ENCODE measurements at regions not wholly inside any gene's neighbourhood (a gene's known extent, or its start where the extent isn't known, plus 50 kb on each side); places are given as distances from the start of the nearest gene placed in this dataset.
"Not testable (repeated sequence)": the region's sequence is repeated elsewhere in the genome, so short reads cannot be mapped to it uniquely, and the experiment has no call there.

DNA sequence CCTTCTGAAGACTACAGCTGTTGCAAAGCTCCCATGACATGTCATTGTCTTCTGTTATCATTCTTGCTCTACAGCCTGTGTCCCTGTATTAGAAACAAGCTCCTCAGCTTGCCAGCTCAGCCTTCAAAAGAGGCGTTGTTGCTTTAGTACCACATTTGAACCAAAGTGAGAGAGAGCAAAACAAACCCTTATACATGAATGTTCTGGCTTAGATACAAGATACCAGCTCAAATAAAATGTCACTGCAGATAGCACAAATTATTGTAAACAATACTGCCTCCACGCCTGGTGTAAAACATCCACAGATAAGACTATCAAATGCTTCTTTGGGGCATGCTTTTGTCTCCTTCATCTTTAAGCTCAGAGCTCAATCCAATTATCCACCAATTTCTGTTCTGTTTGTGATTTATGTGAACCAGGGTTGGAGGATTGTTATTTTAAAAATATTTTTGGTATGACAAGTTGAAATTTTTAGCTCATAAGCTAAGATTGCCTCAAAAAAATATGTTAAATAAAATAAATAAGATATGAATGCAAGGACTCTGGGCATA lies 403.6 kb upstream of the CDIN1 start:
- DNase-seq (ENCODE audit: low spot score), result no peak

DNA sequence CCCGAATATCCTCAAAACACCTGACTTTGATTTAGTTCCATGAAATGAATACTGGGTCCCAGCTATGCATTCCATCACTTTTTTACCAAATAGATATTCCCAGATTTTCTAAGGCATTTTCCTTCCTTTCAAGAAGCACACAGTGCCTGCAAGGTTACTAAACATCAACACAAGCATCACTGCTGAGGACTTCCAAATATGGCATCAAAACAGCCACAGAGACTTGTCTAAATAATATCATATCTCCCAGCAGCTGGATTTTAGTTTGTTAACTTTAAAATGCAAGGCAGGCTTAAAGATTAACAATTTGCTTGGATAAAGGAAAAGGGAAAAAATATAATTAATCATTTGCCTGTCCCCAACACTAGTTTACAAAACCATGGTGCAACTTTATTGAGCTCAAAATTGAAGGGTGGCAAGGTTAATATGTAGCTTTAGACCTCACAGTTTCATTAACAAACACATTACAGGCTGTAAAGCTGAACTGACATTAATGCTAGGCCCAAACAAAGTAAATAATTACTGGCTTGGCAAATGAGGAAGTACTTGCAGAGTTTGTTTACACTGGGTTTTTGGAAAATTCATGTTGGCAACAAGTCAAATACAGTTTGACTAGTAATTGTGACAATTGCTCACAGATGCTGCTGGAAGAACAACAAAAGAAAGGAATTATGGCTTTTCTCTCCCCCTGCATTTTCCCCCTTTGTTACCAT lies 401.7 kb upstream of the CDIN1 start:
- DNase-seq (ENCODE audit: low spot score), result no peak

DNA sequence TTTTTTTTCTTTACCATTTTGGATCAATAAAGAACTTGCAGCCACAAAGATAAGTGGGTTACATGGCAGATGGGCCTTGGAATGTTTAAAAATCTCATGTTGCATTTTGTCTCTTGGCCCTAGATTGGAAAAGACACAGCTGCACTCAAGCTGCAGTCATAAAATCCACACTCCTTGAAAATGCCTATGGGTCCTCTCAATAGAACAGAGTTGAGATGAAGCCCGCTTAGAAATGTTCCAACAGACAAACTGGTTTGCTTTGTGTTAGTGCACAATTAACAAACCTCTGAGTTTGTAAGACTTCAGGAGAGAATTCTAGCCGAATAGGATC lies 401.2 kb upstream of the CDIN1 start:
- DNase-seq (ENCODE audit: low spot score), result no peak

DNA sequence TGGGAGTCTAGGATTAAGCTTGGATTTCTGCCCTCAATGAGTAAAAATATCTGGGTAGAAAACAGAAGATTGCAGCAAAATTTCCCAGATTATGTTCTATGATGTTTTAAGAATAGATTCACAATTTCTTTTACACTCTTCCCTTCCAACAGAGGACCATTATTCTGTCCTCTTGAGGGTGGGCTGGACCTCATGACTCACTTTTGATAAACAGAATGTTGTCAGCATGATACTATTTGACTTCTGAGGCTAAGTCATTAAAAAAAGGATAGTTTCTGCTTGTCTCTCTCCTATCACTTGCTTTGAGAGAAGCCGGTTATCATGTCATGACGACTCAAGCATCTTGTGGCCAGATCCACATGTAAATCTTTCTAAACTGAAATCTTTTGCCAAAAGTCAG lies 396.2 kb upstream of the CDIN1 start:
- no peak for DNase-seq (ENCODE audit: low spot score)

DNA sequence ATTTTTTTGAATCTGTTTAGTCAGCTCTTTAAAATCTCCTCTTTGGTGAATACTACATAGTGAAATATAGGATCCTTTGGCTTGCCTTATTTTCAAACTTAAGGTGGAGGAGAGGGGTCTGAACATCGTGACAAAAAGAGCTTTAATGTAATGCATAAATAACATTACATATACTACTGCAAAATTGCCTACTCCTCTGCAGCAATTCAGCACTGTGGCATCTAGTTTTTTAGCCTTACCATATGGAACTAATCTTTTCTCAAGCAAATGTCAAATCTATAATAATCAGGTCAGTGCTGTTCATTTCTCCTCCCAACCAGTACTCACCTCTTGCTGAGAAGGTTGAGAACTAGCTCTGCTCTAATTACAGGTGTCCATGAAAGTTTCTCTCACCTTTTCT lies 394.0 kb upstream of the CDIN1 start:
- no peak for DNase-seq (ENCODE audit: low spot score)

DNA sequence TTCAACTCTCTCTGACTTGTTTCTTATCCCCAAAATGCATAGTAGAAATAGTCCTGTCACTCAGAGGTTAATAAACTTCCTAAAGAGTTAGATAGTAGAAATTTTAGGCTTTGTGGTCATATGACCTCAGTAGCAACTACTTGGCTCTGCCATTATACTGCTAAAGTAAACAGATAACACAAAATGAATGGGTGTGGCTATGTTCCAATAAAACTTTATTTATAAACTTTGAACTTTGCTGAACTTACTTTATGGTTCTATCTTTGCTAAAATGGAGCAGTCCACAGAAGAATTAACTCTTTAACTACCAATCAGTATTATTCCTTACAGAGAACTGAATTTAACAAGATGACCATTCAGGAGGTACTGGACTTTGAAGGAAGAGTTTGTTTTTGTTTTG lies 393.6 kb upstream of the CDIN1 start:
- DNase-seq (ENCODE audit: low spot score), result no peak

DNA sequence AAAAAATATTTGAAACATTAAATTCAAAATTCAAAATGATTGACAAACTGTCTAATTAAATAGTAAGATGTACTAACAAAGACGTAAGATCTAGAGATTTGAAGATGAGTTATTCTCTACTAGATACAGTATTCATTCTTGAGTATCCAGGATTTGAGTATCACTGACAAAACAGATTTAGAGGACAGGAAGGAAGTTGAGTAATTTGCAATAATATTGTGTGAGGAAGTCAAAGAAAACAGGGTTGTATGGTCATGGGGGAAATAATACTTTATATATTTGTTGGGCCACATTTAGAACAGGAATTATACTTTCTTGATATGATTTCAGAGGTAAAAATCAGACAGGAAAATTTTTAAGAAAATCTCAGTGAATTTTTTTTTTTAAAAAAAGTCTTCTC lies 393.1 kb upstream of the CDIN1 start:
- DNase-seq (ENCODE audit: low spot score), result no peak

DNA sequence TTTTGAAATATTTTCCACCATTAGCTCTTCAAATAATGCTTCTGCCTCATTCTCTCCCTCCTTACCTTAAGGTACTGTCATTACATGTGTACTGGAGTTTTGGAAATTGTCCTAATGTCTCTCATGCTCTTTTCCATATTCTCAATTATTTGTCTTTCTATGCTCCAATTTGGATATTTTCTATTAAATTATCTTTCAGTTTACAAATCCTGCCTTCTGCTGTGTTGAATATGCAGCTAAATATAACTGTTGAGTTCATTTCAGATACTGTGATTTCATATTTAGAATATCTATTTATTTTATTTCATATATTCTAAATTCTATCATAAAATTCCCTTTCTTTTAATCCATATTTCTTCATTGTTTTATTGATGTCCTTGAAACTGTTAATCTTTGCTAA lies 388.0 kb upstream of the CDIN1 start:
- DNase-seq (ENCODE audit: low spot score), result no peak

DNA sequence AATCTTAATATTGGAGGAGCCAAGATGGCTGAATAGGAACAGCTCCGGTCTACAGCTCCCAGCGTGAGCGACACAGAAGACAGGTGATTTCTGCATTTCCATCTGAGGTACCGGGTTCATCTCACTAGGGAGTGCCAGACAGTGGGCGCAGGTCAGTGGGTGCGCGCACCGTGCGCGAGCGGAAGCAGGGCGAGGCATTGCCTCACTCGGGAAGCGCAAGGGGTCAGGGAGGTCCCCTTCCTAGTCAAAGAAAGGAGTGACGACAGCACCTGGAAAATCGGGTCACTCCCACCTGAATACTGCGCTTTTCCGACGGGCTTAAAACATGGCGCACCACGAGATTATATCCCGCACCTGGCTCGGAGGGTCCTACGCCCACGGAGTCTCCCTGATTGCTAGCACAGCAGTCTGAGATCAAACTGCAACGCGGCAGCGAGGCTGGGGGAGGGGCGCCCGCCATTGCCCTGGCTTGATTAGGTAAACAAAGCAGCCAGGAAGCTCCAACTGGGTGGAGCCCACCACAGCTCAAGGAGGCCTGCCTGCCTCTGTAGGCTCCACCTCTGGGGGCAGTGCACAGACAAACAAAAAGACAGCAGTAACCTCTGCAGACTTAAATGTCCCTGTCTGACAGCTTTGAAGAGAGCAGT lies 383.9 kb upstream of the CDIN1 start:
- not testable (repeated sequence) for DNase-seq (ENCODE audit: low spot score)

DNA sequence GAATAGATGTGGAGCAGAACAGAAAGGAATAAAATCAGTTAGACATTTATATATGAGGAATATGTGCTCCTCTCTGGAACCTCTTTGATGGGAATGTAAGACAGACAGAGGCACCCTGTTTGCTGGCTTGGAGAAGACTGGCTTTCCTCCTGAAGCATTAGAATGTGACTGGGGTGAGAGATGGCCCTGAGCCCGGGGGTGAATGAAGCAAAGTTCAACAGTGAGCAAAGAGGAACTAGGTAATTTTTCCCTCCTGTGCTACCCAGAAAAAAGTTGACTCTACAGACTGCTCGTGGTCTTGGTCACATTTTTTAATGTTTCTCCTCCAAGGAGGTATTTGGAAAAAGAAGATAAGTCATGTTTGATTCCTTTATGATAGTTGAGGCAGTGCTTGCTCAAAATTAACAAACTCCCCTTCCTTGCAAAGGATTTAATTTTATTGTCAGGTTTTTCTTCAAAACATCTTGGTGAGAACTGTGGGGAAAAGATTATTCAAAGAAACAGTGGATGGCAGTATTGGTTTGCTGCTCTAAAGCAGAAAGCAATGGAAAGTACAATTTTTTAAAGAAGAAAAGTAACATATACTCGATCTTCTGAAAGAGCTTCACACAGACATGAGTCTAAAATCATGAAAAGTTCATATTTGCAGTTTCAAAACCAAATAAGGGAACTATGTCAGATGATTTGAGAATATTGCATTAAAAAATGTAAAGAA lies 370.4 kb upstream of the CDIN1 start:
- no peak for DNase-seq (ENCODE audit: low spot score)

DNA sequence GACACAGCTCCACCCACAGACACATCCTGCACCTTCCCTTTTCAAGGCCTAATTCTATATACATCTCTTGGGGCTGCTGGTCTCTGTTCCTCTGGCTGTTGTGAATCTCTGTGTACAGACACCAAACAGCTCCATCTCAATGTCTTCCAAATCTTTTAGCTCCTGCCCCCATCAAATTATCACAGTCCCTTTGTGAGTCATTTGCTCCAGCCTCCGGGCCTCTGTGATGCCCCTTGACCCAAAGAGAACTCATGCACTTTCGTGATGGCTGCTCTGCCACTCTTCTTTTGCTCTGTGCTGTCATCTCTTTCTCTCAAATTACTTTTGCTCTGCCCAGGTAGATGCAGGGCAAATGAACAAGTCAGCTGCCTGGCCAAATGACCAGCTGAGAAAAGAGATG lies 369.0 kb upstream of the CDIN1 start:
- no peak for DNase-seq (ENCODE audit: low spot score)

DNA sequence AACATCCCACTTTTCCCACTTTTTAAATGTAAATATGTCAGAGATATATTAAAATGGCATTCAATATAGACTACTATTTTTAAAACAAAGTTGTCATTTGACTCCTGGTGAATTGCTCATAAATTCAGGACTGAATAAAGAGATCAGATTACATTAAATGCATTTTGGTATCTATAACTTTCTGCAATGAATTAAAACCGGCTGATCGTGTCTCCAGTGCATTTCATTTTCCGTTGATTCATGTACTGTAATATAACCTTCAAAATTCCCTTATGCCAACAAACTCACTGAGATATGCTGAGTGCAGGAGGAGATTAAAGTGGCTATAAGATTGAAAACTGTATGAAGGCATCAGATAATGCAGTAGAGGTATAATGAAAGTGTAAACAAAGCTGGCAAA lies 361.1 kb upstream of the CDIN1 start:
- no peak for DNase-seq (ENCODE audit: low spot score)

DNA sequence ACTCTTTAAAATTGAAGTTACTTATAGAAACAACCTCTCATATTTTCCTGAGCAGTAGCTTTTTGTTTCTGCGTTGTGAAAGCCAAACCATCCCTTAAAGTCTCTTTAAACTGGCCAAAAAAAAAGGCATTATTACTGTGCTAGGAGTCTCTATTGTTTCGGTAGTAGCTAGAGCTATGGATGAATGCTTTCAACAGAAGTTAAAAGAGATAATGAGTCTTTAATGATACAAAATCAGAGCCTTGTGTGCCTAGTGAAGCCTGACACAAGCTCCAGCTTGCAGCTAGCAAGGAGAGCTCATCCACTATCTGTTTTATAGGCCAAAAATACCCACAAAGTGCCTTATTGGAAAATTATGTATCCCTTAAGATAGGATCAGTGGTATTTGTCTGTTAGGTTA lies 360.4 kb upstream of the CDIN1 start:
- DNase-seq (ENCODE audit: low spot score), result no peak

DNA sequence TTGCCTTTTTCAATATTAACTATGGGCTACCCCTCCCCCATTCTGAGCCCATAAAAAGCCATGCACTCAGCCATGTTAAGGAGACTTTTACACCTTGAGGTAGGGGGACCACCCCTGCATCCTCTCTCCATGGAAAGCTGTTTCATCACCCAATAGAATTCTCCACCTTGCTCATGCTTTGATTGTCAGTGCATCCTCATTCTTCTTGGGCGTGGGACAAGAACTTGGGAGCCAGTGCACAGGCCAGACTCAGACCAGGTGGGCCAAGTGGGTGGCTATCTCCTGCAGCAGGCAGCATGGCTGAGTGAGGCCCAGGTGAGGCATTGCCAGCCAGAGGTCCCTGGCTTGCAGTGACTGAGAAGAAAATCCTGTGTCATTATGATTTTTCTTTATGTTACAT lies 357.4 kb upstream of the CDIN1 start:
- DNase-seq (ENCODE audit: low spot score), result no peak

DNA sequence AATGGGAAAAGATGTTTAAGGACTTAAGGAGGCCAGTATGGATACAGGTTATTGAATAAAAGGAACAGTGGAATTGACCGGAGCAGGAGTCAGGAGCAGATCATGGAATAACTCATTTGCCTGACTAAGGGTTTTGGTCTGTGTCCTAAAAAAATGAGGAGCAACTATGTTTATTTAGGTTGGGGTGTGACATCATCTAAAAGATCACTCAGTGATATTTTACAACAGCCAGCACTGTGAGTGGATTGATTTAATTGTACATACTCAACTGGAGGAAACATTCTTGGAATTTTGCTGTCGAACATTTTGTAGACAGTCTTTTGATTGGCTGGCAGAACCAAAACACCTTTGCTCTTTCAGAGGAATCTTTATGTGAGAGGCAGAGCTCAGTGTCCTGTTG lies 348.6 kb upstream of the CDIN1 start:
- DNase-seq (ENCODE audit: low spot score), result peak; percentile 12

DNA sequence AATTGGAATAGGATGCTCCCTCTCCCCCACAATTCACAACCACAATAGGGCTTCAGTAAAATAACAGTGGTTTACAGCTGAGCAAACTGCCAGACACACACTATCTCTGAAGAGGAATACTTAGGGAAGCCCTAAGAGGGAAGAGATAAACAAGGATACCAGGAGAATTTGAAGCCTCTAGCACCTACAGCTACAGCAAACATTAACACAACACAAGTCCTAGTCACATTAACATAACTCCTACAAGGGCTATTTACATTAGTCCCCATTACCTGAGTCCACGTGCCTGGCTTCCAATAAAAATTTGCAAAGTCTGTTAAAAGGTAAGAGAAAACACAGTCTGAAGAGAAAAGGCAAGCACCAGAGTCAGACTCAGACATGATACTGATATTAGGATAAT lies 346.9 kb upstream of the CDIN1 start:
- no peak for DNase-seq (ENCODE audit: low spot score)

DNA sequence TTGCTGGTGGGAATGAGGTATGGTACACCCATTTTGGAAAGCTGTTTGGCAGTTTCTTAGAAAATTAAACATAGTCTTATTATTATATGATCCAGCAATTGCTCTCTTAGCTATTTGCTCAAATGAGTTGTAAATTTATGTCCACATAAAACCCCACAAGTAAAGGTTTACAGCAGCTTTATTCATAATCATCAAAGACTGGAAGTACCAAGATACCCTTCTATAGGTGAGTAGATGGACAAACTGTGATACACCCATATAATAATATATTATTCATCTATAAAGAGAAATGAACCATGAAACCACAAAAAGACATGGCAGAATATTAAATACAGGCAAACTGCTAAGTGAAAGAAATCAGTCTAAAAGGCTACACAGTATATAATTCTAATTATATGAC lies 344.7 kb upstream of the CDIN1 start:
- DNase-seq (ENCODE audit: low spot score), result no peak

DNA sequence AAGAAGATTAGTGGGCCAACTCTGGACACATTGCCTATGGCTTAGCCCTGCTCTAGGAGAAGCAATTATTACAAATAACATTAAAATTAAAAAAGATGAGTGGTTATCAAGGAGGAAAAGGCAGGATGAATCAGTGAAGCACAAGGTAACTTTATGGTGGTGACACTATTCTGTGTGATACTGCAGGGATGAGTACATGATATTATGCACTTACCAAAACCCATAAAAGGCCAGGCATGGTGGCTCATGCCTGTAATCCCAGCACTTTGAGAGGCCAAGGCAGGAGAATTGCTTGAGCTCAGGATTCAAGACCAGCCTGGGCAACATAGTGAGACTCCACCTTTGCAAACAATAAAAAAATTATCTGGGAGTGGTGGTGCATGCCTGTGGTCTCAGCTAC lies 344.3 kb upstream of the CDIN1 start:
- no peak for DNase-seq (ENCODE audit: low spot score)

DNA sequence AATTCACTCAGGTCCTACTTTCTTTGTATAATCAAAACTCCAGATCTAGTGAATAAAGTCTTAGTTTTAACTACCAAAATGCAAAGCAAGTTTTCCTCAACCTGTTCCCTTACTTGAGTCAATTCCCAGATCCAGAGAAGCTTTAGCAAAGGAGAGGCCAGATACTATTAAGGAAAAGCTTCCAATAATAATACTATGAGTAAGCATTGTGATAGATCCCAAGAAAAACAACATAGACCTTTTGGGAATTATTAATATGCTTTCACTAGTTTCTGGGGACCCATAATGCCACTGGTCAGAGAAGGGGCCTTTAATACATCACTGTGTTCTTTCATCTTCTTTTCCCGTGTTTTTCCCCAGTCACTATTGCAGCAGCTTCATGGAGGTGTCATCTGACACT lies 339.9 kb upstream of the CDIN1 start:
- DNase-seq (ENCODE audit: low spot score), result no peak

DNA sequence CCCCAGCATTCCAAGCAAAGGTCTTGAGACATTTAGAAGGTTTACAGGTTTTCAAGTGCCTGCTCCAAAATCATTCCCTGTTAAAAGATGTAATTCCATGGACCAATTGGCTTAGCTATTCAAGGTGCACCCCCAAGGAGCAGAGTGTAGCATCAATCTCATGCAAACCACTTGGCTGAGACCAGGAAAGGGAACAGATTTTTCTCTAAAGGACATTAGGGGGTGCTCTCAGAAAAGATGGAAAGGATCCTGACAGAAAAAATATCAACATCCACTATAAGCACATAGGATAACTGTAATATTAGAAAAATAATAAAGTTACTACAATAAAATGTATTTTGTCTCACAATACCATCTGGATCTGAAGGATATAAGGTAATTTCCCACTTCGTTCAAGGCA lies 328.0 kb upstream of the CDIN1 start:
- peak; percentile 11 for DNase-seq (ENCODE audit: low spot score)

DNA sequence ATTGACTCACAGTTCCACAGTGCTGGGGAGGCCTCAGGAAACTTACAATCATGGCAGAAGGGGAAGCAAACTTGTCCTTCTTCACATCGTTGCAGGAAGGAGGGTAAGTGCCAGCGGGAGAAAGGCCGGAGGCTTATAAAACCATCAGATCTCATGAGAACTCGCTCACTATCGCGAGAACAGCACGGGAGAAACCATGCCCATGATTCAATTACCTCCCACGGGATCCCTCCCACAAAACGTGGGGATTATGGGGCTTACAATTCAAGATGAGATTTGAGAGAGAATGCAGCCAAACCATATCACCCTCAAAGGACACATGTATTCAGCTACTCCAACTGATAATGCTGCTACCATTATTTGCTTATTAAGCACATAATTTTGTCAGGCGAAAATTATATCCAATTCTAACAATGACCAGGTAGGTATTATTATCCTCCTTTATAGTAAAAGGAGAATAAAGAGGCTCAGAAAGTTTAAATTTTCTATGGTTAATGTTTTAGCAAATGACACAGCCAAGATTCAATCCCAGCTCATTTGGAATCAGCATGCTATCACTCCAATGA lies 327.2 kb upstream of the CDIN1 start:
- DNase-seq (ENCODE audit: low spot score), result no peak

DNA sequence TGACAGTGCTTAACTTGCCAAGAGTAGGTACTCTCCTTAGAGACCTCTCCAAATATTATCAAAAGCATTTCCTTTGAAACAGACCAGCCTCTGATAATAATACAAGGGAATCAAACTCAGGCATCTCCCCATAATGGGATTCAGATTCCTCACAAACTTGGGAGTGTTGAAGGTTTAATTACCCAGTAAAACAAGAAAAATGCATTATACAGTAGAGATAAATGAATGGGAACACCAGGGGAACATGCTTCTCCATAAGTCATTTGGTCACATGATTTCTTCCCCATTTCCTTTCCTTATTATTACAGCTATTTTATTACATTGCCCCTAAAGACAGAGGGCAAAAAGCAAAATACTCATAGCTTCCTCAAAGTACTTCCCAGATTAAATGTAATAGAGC lies 325.0 kb upstream of the CDIN1 start:
- DNase-seq (ENCODE audit: low spot score), result no peak

DNA sequence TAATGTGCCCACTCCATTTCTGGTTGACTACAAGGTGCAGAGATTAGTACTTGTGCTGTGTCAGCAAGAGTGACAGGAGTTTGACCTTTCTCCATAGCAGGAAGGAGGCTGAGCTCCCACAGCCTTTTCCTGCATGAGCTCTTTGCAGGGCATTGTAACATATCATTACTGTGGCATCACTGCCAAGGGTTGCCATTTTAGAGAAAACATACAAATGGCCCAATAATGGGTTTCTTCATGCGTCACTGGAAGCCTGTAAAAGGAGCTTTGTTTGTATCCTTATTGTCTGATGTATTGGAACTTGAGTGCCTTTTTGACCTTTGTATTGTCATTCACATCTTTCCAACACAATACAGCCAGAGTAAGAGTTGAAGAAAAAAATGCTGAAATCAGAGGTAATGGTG lies 323.0 kb upstream of the CDIN1 start:
- no peak for DNase-seq (ENCODE audit: low spot score)

Data from AG20443 (cell line).